K562 (cell line): ENCODE measurements at regions not wholly inside any gene's neighbourhood (a gene's known extent, or its start where the extent isn't known, plus 50 kb on each side); places are given as distances from the start of the nearest gene placed in this dataset.

ENCODE experiments used
- ATAC-seq: fragments of 200-7000 bp; cut with Tn5 transposase; 3 replicates; pipeline ENCODE4 v1.9.1; 2020; ENCODE audit warnings: moderate library complexity
- BruUV-seq: library from RNA; stranded (reverse); fragments of 400-500 nt; replicated peaks from 2 replicates; lab custom pipeline; 2021; lab: Mats Ljungman, UMichigan
- CTCF ChIA-PET: fragments of 300-600 bp; formaldehyde crosslinking; extraction: SDS; loops from one replicate; lab custom pipeline; 2021; ENCODE audit warnings: low intra/inter-chr PET ratio; lab: Yijun Ruan, JAX
- POLR2A ChIA-PET: fragments of 300-600, 350-650 bp; sonication (Branson Sonifier 250); formaldehyde crosslinking; extraction: SDS; loops from one replicate; lab custom pipeline; 2021; ENCODE audit warnings: antibody characterized with exemption, inconsistent platforms; lab: Yijun Ruan, JAX
- DNase-seq, 4 experiments: peaks; one replicate each; pipeline versions ENCODE4 v3.0.0 to v3.0.0-alpha.2; 2011 to 2018; ENCODE audit warnings: low spot score in 3 of 4, mixed read lengths in 3 of 4; ENCODE audit errors: extremely low read depth in 1 of 4
- FAIRE-seq: peaks from 2 replicates; lab custom pipeline; 2011; peaks lifted over from hg19 to GRCh38; lab: Jason Lieb, UNC
- H2AFZ ChIP-seq: 2 replicates; pipeline ENCODE4 v1.6.0; 2011; ENCODE audit warnings: low read depth, low read length, control low read depth, inconsistent platforms
- H3K27ac ChIP-seq: fragments of 200-600 bp; 3 replicates; pipeline ENCODE4 v1.8.0; 2011; ENCODE audit warnings: low read depth, mild to moderate bottlenecking, control low read depth, inconsistent platforms, low read length, moderate library complexity, mixed read lengths; ENCODE audit errors: extremely low read depth
- H3K27me3 ChIP-seq, 2 experiments: fragments of 300-600 bp in 1 of 2; 2 replicates in 1 of 2; 3 replicates in 1 of 2; pipeline versions ENCODE4 v1.6.0 to v1.8.0; 2011; ENCODE audit warnings: inconsistent platforms in 2 of 2, low read length in 2 of 2, mild to moderate bottlenecking in 1 of 2, mixed read lengths in 1 of 2, moderate library complexity in 1 of 2; ENCODE audit not compliant: control insufficient read depth in 2 of 2, insufficient read depth in 2 of 2
- H3K36me3 ChIP-seq: fragments of 300-600 bp; 3 replicates; pipeline ENCODE4 v1.8.0; 2011; ENCODE audit warnings: mild to moderate bottlenecking, low read length, inconsistent platforms; ENCODE audit not compliant: control insufficient read depth, insufficient read depth
- H3K4me1 ChIP-seq, 2 experiments: fragments of 200-600 bp in 1 of 2; replicated peaks in 1 of 2; 2 replicates in 1 of 2; 3 replicates in 1 of 2; pipeline versions ENCODE4 v1.5.1 to v1.8.0; 2011; ENCODE audit warnings: inconsistent platforms in 2 of 2, low read length in 2 of 2, mild to moderate bottlenecking in 1 of 2, mixed read lengths in 1 of 2, moderate library complexity in 1 of 2; ENCODE audit not compliant: control insufficient read depth in 2 of 2, insufficient read depth in 2 of 2
- H3K4me2 ChIP-seq: 2 replicates; pipeline ENCODE4 v1.6.1; 2011; ENCODE audit warnings: low read length, control low read depth, inconsistent platforms, mixed read lengths; ENCODE audit not compliant: insufficient read depth
- H3K4me3 ChIP-seq: fragments of 200-600 bp; sonication (generic), shearing (Covaris generic); 2 replicates; pipeline ENCODE4 v1.5.1; 2016; ENCODE audit warnings: control low read depth, inconsistent platforms
- H3K79me2 ChIP-seq: fragments of 200-600 bp; 3 replicates; pipeline ENCODE4 v1.8.0; 2011; ENCODE audit warnings: low read length, inconsistent platforms; ENCODE audit not compliant: control insufficient read depth, insufficient read depth
- H3K9ac ChIP-seq, 2 experiments: 2 replicates each; pipeline versions ENCODE4 v1.6.0 to v1.6.1; 2011; ENCODE audit warnings: low read depth in 2 of 2, low read length in 2 of 2, control low read depth in 1 of 2, inconsistent platforms in 1 of 2, mild to moderate bottlenecking in 1 of 2, mixed read lengths in 1 of 2; ENCODE audit not compliant: insufficient read depth in 1 of 2
- H3K9me1 ChIP-seq: one replicate; pipeline ENCODE4 v1.6.0; 2011; ENCODE audit warnings: inconsistent platforms, mild to moderate bottlenecking, low read length, moderate library complexity; ENCODE audit not compliant: control insufficient read depth, insufficient read depth
- H3K9me3 ChIP-seq: replicated peaks from 2 replicates; pipeline ENCODE4 v1.5.1; 2011; ENCODE audit warnings: low read depth, low read length, inconsistent platforms; ENCODE audit not compliant: control insufficient read depth, insufficient read depth
- H4K20me1 ChIP-seq: replicated peaks from 2 replicates; pipeline ENCODE4 v1.6.1; 2011; ENCODE audit warnings: low read length, inconsistent platforms, mixed read lengths; ENCODE audit not compliant: control insufficient read depth, insufficient read depth
- BCOR ChIP-seq: fragments of 450-650 bp; IDR thresholded peaks from 2 replicates; pipeline ENCODE4 v1.6.1; 2016
- CHD2 ChIP-seq: IDR thresholded peaks from 2 replicates; pipeline ENCODE4 v1.6.1; 2011; ENCODE audit warnings: low read depth, low read length
- CREB5 ChIP-seq: fragments of 250-450 bp; sonication (Bioruptor Pico); IDR thresholded peaks from 2 replicates; pipeline ENCODE4 v1.5.0; 2020; ENCODE audit warnings: mild to moderate bottlenecking
- CTBP1 ChIP-seq: fragments of 450-650 bp; IDR thresholded peaks from 2 replicates; pipeline ENCODE4 v1.6.1; 2016; ENCODE audit warnings: borderline replicate concordance
- ELF1 ChIP-seq: fragments of 200-800 bp; sonication (Bioruptor generic); IDR thresholded peaks from 2 replicates; pipeline ENCODE4 v1.6.1; 2016; ENCODE audit warnings: missing genetic modification characterization, missing compliant biosample characterization
- KDM2B ChIP-seq: fragments of 250-450 bp; sonication (Bioruptor Pico); IDR thresholded peaks from 2 replicates; pipeline ENCODE4 v1.8.0; 2021; ENCODE audit warnings: mild to moderate bottlenecking, moderate library complexity
- MLLT1 ChIP-seq, 2 experiments: fragments of 450-650 bp; IDR thresholded peaks; 2 replicates each; pipeline ENCODE4 v1.6.1; 2016
- MTA2 ChIP-seq: fragments of 450-650 bp; IDR thresholded peaks from 2 replicates; pipeline ENCODE4 v1.6.1; 2016; ENCODE audit warnings: low read depth
- MYBL2 ChIP-seq, 2 experiments: fragments of 450-650 bp in 1 of 2; sonication (generic) in 1 of 2; formaldehyde crosslinking in 1 of 2; IDR thresholded peaks; 2 replicates each; pipeline versions ENCODE4 v1.6.1 to v1.8.1; 2017 to 2022; ENCODE audit warnings: borderline replicate concordance in 1 of 2, inconsistent platforms in 1 of 2, low read depth in 1 of 2, mild to moderate bottlenecking in 1 of 2, missing genetic modification reagents in 1 of 2, moderate library complexity in 1 of 2
- NR2C1 ChIP-seq, 2 experiments: fragments of 450-650 bp; IDR thresholded peaks; 2 replicates each; pipeline ENCODE4 v1.6.1; 2017; ENCODE audit warnings: mild to moderate bottlenecking in 2 of 2, antibody characterized with exemption in 1 of 2, inconsistent platforms in 1 of 2, missing compliant biosample characterization in 1 of 2, missing genetic modification characterization in 1 of 2
- PURB ChIP-seq: sonication (generic); formaldehyde crosslinking; IDR thresholded peaks from 2 replicates; pipeline ENCODE4 v1.9.0; 2021; ENCODE audit warnings: low read depth, mild to moderate bottlenecking, missing genetic modification reagents
- TAL1 ChIP-seq: fragments of 450-650 bp; IDR thresholded peaks from 2 replicates; pipeline ENCODE4 v1.6.1; 2016; ENCODE audit warnings: mild to moderate bottlenecking
- TBL1XR1 ChIP-seq, 2 experiments: IDR thresholded peaks; 2 replicates each; pipeline ENCODE4 v1.6.1; 2012; ENCODE audit warnings: improper control_type of control experiment in 2 of 2, low read length in 2 of 2, mild to moderate bottlenecking in 1 of 2
- TCF15 ChIP-seq: fragments of 250-450 bp; sonication (Bioruptor Pico); IDR thresholded peaks from 2 replicates; pipeline ENCODE4 v1.8.0; 2022; ENCODE audit warnings: moderate library complexity, mild to moderate bottlenecking, inconsistent platforms
- TRIM24 ChIP-seq, 2 experiments: fragments of 450-650 bp; IDR thresholded peaks; 2 replicates each; pipeline ENCODE4 v1.6.1; 2016
- TSC22D4 ChIP-seq: fragments of 450-650 bp; IDR thresholded peaks from 2 replicates; pipeline ENCODE4 v1.6.1; 2016; ENCODE audit warnings: missing genetic modification characterization, missing biosample characterization, control low read depth
- ZBTB12 ChIP-seq: fragments of 250-450 bp; sonication (Bioruptor Pico); IDR thresholded peaks from 2 replicates; pipeline ENCODE4 v1.4.0; 2020
- ZBTB17 ChIP-seq: fragments of 450-650 bp; formaldehyde crosslinking; IDR thresholded peaks from 2 replicates; pipeline ENCODE4 v1.4.0; 2020; ENCODE audit warnings: mild to moderate bottlenecking
- ZNF232 ChIP-seq: sonication (generic); formaldehyde crosslinking; IDR thresholded peaks from 2 replicates; pipeline ENCODE4 v1.8.0; 2022; ENCODE audit warnings: mild to moderate bottlenecking, missing genetic modification reagents
- ZNF324 ChIP-seq: fragments of 250-450 bp; sonication (Bioruptor Pico); IDR thresholded peaks from 2 replicates; pipeline ENCODE4 v1.4.0; 2020; ENCODE audit warnings: mild to moderate bottlenecking
- ZNF445 ChIP-seq: fragments of 250-450 bp; sonication (Bioruptor Pico); IDR thresholded peaks from 2 replicates; pipeline ENCODE4 v1.4.0; 2020; ENCODE audit warnings: low read depth, mild to moderate bottlenecking, moderate library complexity
- WGBS: fragments of 100-300 bp; shearing (Covaris generic); methylation state at CpG from one replicate; pipeline ENCODE4 v1.1.6; 2016; ENCODE audit warnings: low coverage, mixed read lengths; ENCODE audit not compliant: insufficient coverage; ENCODE audit errors: missing lambda C conversion rate; 5-methylcytosine and 5-hydroxymethylcytosine counted together
- in situ Hi-C: fragments of 300-500 bp; cut with MboI; formaldehyde crosslinking; loops from 4 replicates; pipeline ENCODE4 v1.15.0; 2018; ENCODE audit warnings: inconsistent platforms, mixed read lengths
- intact Hi-C: fragments of 100-400 bp; cut with micrococcal nuclease; formaldehyde crosslinking; loops from 2 replicates; pipeline ENCODE4 v1.14.2; 2022

- TF ChIP-seq MLLT1 (IDR thresholded peaks at IDR 0.05) (peak in 1 of 2 experiments; percentile 93; a peak in 2 of 4 replicates), MYBL2 (IDR thresholded peaks at IDR 0.05; ENCODE audit: low read depth) (no peak), MYBL2 (CRISPR knock-in tag; IDR thresholded peaks at IDR 0.05; ENCODE audit: borderline replicate concordance) (no peak), KDM2B (CRISPR knock-in tag) (no peak), ZBTB17 (CRISPR knock-in tag) (peak; percentile 92), BCOR (no peak)
Observed at GRCh38 chr22:35010543-35010942, 55.4 kb upstream of the ISX start (continued).

GRCh38 chr22:35014812-35015211 is 51.1 kb upstream of the ISX start:
- Histone ChIP-seq H2AFZ (no peak overlapping the region), H3K9me1 (no peaks in the 10 kb centered on the region), H3K9me3 (no peaks in the 10 kb centered on the region), H3K36me3 (no peaks in the 10 kb centered on the region), H4K20me1 (no peaks in the 10 kb centered on the region), H3K27ac (no peak overlapping the region), H3K4me3 (no peak overlapping the region), H3K4me1 (no peaks in the 10 kb centered on the region), H3K79me2 (no peaks in the 10 kb centered on the region), H3K27me3 (no peaks in the 10 kb centered on the region), H3K4me2 (no peak overlapping the region), H3K9ac (no peak overlapping the region)
- POLR2A ChIA-PET, result no interaction called here
- ATAC-seq (no peak), DNase-seq (no peak), FAIRE-seq (no peak)
- CTCF ChIA-PET, result no interaction called here
- BruUV-seq, result no TSS peak
- intact Hi-C loops, result no loop called here
- WGBS, result 6% methylated on average over 9 of the region's 9 CpGs
- in situ Hi-C loops, result loop anchor here (25.0 kb wide), 1 partner anchor 1728 kb away; no protein-coding TSS in a partner anchor
- no peak for TF ChIP-seq CHD2
- no peak for TF ChIP-seq PURB (CRISPR knock-in tag)
- no peak for TF ChIP-seq TAL1
- TF ChIP-seq ZBTB12 (CRISPR knock-in tag), result no peak
- no peak for TF ChIP-seq ZNF324 (CRISPR knock-in tag)
- no peak for TF ChIP-seq TBL1XR1 (IDR thresholded peaks at IDR 0.05; ENCODE audit: low read length in 2 of 2)
- TF ChIP-seq ZNF232, result no peak
- TF ChIP-seq CREB5, result no peak
- no peak for TF ChIP-seq ELF1 (tag)
- TF ChIP-seq TSC22D4 (tag), result no peak
- TF ChIP-seq TCF15 (CRISPR knock-in tag), result no peak
- no peak for TF ChIP-seq ZNF445
- TF ChIP-seq TRIM24 (IDR thresholded peaks at IDR 0.05), result no peak
- TF ChIP-seq CTBP1, result no peak
- TF ChIP-seq NR2C1 (IDR thresholded peaks at IDR 0.05), result no peak
- no peak for TF ChIP-seq NR2C1 (tag; IDR thresholded peaks at IDR 0.05)
- TF ChIP-seq MTA2, result no peak
